Hematopoietic multipotent progenitor cell treated with erythropoietin and hydrocortisone succinate and interleukin-3 and kit ligand, for 17 days (in vitro differentiated cells): ENCODE measurements at regions not wholly inside any gene's neighbourhood (a gene's known extent, or its start where the extent isn't known, plus 50 kb on each side); places are given as distances from the start of the nearest gene placed in this dataset.
"Not testable (repeated sequence)": the region's sequence is repeated elsewhere in the genome, so short reads cannot be mapped to it uniquely, and the experiment has no call there.

Experiments
- DNase-seq: peaks from one replicate; pipeline ENCODE4 v3.0.0-alpha.2; 2015; ENCODE audit warnings: low spot score

- DNase-seq, result no peak
These were observed 186.2 kb upstream of the GRAMD2B start for GRCh38 chr5:126236994-126237393.

- DNase-seq, result no peak
These were observed 174.6 kb upstream of the GRAMD2B start for GRCh38 chr5:126248611-126249010.

DNA sequence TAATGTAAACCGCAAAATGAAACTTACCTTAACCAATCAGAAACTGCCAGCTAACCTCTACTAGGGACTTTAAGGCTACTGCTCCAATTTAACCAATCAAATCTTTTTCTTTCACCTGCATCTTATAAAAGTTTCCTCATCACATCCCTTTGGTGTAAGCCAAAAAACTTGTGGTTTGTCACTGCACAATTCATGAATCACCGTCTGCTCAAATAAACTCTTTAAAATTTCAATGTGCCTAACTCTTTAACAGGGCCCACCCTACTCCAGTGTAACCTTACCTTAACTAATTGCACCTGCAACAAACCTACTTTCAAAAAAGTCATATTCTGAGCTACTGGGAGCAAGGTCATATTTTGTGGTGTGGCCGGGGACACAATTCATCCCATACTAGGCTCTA, 172.2 kb upstream of the GRAMD2B start:
- DNase-seq, result no peak

- no peak for DNase-seq
These were observed 169.8 kb upstream of the GRAMD2B start for GRCh38 chr5:126253406-126253805.

DNA sequence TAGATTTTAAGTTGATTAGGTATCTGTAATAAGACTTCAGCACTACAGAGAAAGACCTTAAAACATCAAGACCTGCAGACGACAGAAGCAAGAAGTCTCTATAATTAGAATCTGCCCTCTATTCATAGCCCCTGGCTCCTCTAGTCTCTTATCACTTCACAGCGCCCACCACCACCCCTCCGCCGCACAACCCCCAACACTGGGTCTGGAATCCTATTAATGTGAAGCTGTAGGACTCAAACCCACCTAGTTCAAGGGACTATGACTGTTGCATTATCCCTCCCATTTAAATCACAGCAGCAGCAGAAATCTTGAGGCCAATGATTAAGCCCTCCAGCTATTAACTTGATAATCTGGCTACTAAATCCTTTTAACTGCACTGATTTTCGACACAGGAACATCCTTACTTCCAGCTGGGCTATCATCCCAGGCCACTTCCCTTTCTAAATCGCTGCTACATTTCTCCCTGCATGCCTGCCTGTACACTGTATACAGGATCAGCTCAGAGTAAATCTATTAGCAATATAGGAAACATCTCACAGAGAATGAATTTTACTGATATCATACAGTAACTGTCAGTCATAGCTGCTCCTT, 159.5 kb upstream of the GRAMD2B start:
- no peak for DNase-seq

- no peak for DNase-seq
These were observed 157.3 kb upstream of the GRAMD2B start for GRCh38 chr5:126265917-126266316.

DNA sequence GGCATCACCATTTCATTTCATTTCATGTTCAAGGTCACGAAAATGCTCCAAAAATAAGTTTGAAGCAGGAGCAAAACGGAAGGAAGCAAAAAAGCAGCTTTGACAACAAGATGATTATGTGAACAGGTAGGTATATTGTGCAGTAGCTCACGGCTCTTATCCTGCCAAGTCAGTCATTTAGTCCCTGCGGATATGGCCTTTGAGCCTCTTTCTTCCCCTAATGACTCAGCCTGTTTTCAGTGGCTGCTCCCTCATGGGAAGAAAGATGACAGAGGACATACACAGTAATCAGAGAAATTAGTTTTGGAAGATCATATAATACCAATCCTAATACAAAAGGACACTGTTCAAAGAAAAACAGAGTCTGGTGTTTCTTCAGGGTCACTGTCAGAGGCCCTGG, 155.8 kb upstream of the GRAMD2B start:
- no peak for DNase-seq

- DNase-seq, result no peak
These were observed 154.4 kb upstream of the GRAMD2B start for GRCh38 chr5:126268697-126269315.

DNA sequence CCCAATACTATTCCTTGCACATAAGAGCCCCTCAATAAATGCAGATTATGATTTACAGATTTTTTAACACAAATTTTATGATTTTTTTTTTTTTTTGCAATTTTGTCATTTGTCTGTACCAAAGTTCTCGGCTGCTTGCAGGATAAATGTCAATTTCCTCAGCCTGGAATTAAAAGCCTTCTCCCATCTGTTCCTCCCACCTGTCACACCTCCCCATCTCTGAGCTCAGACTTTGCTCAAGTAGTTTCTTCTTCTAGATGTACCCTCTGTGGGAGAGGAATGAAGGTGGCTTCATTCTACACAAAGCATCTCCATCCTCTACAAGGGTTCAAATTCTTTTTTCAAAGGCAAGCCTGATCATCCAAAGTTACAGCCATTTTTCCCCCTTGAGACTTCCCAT, 153.7 kb upstream of the GRAMD2B start:
- DNase-seq, result no peak

GRCh38 chr5:126271141-126271540, 152.1 kb upstream of the GRAMD2B start:
- DNase-seq, result no peak

DNA sequence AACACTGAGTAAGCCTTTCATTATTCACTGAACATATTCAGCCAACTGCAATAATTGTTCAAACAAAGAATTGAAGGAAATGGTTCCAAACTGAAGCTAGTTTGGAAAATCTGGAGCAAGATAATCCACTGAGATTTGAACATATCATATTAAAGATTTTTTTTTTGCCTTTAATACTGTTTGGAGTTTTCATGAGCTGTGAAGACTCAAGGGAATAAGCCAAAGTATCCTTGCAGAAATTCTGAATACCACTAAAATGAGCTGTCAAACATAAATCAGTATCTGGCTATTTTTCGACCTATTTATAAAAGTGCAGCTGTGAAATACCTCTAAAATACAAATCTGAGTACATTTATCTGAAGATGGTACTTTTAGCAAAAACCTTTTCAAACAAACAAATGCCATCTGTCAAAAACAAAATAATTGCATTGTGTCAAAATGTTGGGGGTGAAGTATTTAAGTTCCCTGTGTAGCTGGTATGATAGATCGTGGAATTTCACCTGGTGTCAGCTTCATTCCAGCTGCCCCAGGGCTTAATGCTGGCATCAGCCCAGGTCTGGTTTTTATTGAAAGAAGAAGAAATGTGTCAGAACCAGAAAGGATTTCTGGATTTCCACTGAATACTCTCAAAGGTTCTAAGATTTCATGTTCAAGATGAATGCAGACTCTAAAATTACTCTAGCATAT, 149.0 kb upstream of the GRAMD2B start:
- DNase-seq, result no peak

DNA sequence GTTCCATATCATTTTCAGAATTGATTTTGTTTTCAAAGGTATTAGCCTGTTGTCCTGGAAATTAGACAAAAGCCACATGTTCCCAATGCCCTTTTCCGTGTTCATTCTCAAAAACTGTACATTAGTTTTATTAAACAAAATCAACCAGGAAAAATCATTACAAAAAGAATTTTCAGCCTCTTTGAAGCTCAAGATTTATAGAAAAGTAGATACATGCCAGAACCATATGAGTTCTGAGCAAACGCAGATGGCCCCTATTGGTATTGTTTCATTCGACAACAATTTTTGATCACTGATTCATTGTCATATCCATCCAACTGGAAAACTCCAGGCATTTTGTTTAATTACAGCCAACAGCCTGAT, 148.5 kb upstream of the GRAMD2B start:
- no peak for DNase-seq

GRCh38 chr5:126277762-126278161, 145.4 kb upstream of the GRAMD2B start:
- DNase-seq, result no peak

GRCh38 chr5:126280343-126280742, 142.9 kb upstream of the GRAMD2B start:
- no peak for DNase-seq

DNA sequence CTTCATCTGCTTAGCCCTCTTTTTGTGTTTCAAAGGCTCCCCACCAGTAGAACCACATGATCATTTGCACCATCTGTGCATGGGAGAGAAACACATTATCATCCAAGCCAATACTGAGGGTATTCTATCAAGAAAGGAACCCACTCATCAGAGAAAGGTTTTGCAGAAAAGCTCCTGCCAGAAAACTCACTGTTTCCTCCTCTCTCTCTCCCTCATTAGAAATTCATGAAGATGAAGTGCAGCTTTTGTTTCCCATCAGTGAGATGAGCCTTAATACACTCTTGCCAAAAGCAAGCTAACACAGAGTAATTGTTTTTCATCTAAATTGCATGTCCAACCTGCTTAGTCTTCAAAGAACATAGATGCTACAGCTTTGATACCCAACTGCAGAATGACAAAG, 142.4 kb upstream of the GRAMD2B start:
- no peak for DNase-seq

GRCh38 chr5:126284977-126285696, 138.1 kb upstream of the GRAMD2B start:
- DNase-seq, result no peak

DNA sequence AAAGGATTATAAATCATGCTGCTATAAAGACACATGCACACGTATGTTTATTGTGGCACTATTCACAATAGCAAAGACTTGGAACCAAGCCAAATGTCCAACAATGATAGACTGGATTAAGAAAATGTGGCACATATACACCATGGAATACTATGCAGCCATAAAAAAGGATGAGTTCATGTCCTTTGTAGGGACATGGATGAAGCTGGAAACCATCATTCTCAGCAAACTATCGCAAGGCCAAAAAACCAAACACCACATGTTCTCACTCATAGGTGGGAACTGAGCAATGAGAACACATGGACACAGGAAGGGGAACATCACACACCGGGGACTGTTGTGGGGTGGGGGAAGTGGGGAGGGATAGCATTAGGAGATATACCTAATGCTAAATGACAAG, 127.1 kb upstream of the GRAMD2B start:
- not testable (repeated sequence) for DNase-seq

DNA sequence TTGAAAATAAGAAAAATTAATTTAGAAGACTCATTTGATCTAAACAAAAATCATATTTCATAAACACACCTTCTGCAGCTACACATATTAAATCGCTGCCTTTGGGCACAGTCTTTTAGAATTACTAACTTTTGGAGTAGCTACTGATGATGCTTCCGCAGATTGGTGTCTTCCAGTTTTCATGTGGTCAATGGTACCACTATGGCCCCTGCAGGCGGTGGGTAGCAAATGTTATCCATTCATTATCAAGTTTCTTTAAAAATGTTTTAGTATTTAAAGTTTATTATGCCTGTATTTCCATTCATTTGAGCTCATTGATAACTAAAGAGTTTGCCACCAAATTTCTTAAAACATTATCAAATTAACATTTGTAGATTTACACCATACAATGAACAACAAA, 122.9 kb upstream of the GRAMD2B start:
- no peak for DNase-seq

DNA sequence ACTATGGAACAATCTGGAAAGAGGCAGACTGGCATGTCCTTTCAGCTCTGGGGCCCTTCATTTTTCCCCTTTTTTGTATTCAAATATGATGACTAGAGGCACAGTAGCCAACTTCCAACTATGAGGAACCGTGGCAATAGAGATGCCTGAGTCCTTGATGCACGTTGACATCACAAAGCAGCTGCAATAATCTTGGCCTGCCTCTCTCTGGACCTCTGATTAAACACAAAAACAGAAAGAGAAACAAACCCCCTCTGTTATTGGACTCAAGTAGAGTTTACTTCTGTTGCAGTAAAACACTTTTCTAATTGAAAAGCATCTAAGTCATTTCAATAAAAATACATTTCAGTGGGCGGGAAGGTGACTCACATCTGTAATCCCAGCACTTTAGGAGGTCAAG, 122.2 kb upstream of the GRAMD2B start:
- DNase-seq, result no peak

DNA sequence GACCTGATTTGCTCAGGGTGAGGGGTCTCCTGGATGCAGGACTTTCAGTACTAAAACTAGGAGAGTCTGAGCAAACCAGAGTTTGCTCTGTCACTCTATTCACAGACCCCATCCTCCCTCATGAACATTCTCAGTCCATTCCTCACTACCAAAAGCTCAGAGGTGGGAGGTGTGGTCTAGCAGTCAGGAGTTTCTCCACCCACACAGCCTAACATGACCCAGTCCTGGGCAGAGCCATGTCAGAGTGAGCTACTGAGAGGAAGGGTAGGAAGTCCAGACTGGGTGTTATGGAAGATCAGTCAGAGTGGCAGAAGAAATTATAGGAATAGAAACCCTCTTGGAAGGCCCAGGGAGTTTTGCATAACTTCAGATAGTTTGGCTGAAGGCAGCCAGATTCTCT, 113.3 kb upstream of the GRAMD2B start:
- no peak for DNase-seq

DNA sequence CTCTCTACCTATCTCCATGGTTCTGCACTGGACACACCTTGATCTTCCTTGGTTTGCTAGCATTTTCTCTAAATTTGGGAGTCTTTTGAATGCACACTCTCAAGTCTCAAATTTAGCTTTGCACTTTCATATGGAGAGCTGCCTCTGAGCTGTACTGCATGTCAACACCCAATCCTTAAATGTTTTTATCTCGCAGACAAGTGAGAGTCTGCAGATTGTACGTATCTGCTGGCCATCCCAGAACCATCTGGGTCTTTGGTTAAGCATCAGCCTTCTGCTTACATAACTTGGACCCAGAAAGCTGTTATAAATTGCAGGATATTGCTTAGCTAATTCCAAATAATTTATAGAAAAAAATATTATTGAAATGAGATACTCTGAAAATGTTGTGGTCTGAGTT, 111.4 kb upstream of the GRAMD2B start:
- no peak for DNase-seq

DNA sequence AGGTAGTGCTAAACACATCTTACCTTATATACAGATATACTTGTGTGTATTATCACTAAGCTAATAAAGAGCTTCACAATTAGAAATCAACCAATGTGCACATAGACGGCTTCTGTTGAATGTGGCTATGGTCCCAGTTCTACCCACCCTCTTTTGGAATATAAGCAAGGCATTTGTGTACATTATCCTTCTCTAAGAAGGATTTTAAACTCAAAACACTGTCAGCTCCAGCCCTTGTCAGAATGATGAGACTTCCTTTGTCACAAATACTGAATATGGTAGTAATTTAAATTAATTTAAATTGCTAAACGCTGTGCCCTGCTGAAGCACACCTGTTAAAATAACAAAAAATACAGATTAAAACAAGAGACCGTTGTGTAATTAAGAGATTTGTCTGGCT, 107.9 kb upstream of the GRAMD2B start:
- no peak for DNase-seq

- DNase-seq, result no peak
These were observed 90.9 kb upstream of the GRAMD2B start for GRCh38 chr5:126332326-126332725.
